HepG2 (cell line): ENCODE measurements at regions not wholly inside any gene's neighbourhood (a gene's known extent, or its start where the extent isn't known, plus 50 kb on each side); places are given as distances from the start of the nearest gene placed in this dataset.

Source experiments
- ATAC-seq: fragments of 200-7000 bp; cut with Tn5 transposase; 3 replicates; pipeline ENCODE4 v1.9.1; 2020; ENCODE audit warnings: mild to moderate bottlenecking, moderate library complexity
- BruUV-seq: library from RNA; stranded (reverse); fragments of 400-500 nt; replicated peaks from 2 replicates; lab custom pipeline; 2021; lab: Mats Ljungman, UMichigan
- CTCF ChIA-PET: fragments of 300-600 bp; formaldehyde crosslinking; extraction: SDS; loops from one replicate; lab custom pipeline; 2021; ENCODE audit warnings: low total read pairs, inconsistent platforms, low intra/inter-chr PET ratio; lab: Yijun Ruan, JAX
- POLR2A ChIA-PET: fragments of 350-600 bp; sonication (Branson Sonifier 250); formaldehyde crosslinking; loops from one replicate; lab custom pipeline; 2020; ENCODE audit warnings: antibody characterized with exemption, inconsistent platforms; lab: Yijun Ruan, JAX
- DNase-seq: peaks from one replicate; pipeline ENCODE4 v3.0.0-alpha.2; 2015; ENCODE audit warnings: low spot score
- FAIRE-seq: peaks from 3 replicates; lab custom pipeline; 2011; peaks lifted over from hg19 to GRCh38; lab: Jason Lieb, UNC
- H2AFZ ChIP-seq: one replicate; pipeline ENCODE4 v1.6.1; 2011; ENCODE audit warnings: low read length, inconsistent platforms
- H3K27ac ChIP-seq: fragments of 300-600 bp; 3 replicates; pipeline ENCODE4 v1.8.0; 2011; ENCODE audit warnings: mixed run types, mild to moderate bottlenecking, mixed read lengths, low read length, inconsistent platforms; ENCODE audit not compliant: insufficient read depth; ENCODE audit errors: extremely low read length
- H3K27me3 ChIP-seq, 2 experiments: fragments of 200-600 bp in 1 of 2; 2 replicates in 1 of 2; 3 replicates in 1 of 2; pipeline versions ENCODE4 v1.6.0 to v1.8.0; 2011; ENCODE audit warnings: low read length in 2 of 2, mild to moderate bottlenecking in 2 of 2, moderate library complexity in 2 of 2, inconsistent platforms in 1 of 2; ENCODE audit not compliant: insufficient read depth in 2 of 2, control insufficient read depth in 1 of 2
- H3K36me3 ChIP-seq, 2 experiments: fragments of 200-600 bp in 1 of 2; replicated peaks in 1 of 2; 2 replicates in 1 of 2; 3 replicates in 1 of 2; pipeline versions ENCODE4 v1.5.1 to v1.8.0; 2011; ENCODE audit warnings: low read length in 2 of 2, inconsistent platforms in 1 of 2; ENCODE audit not compliant: insufficient read depth in 2 of 2, control insufficient read depth in 1 of 2
- H3K4me1 ChIP-seq: 2 replicates; pipeline ENCODE4 v1.5.1; 2012; ENCODE audit warnings: low read length, inconsistent platforms; ENCODE audit not compliant: insufficient read depth
- H3K4me2 ChIP-seq: 2 replicates; pipeline ENCODE4 v1.6.0; 2011; ENCODE audit warnings: low read depth, low read length, inconsistent platforms
- H3K4me3 ChIP-seq, 3 experiments: fragments of 200-600 bp in 1 of 3; sonication (generic), shearing (Covaris generic) in 1 of 3; replicated peaks in 1 of 3; 2 replicates each; pipeline ENCODE4 v1.5.1; 2011 to 2016; ENCODE audit warnings: low read length in 3 of 3, inconsistent platforms in 2 of 3, low read depth in 2 of 3, mild to moderate bottlenecking in 2 of 3, control low read depth in 1 of 3, mixed read lengths in 1 of 3; ENCODE audit not compliant: insufficient read depth in 1 of 3
- H3K79me2 ChIP-seq: one replicate; pipeline ENCODE4 v1.6.1; 2011; ENCODE audit warnings: low read length, inconsistent platforms; ENCODE audit not compliant: insufficient read depth
- H3K9ac ChIP-seq: 2 replicates; pipeline ENCODE4 v1.6.0; 2011; ENCODE audit warnings: mild to moderate bottlenecking, low read depth, low read length, inconsistent platforms; ENCODE audit not compliant: insufficient read depth
- H3K9me3 ChIP-seq: 2 replicates; pipeline ENCODE4 v1.5.1; 2012; ENCODE audit warnings: mild to moderate bottlenecking, low read length
- H4K20me1 ChIP-seq: 2 replicates; pipeline ENCODE4 v1.6.0; 2011; ENCODE audit warnings: inconsistent platforms, mild to moderate bottlenecking, low read length, moderate library complexity; ENCODE audit not compliant: insufficient read depth
- ATF5 ChIP-seq: sonication (generic); formaldehyde crosslinking; IDR thresholded peaks from 2 replicates; pipeline ENCODE4 v1.4.0; 2020; ENCODE audit warnings: mild to moderate bottlenecking, low read depth, missing genetic modification reagents
- ATRX ChIP-seq: sonication (generic); formaldehyde crosslinking; IDR thresholded peaks from 2 replicates; pipeline ENCODE4 v1.4.0; 2020; ENCODE audit warnings: missing genetic modification reagents, borderline replicate concordance
- GMEB1 ChIP-seq: sonication (generic); formaldehyde crosslinking; IDR thresholded peaks from 2 replicates; pipeline ENCODE4 v1.5.1; 2020; ENCODE audit warnings: missing genetic modification reagents, mild to moderate bottlenecking, borderline replicate concordance
- HIVEP1 ChIP-seq: sonication (generic); formaldehyde crosslinking; IDR thresholded peaks from 2 replicates; pipeline ENCODE4 v1.4.0; 2020; ENCODE audit warnings: mild to moderate bottlenecking, missing genetic modification reagents
- KAT7 ChIP-seq: IDR thresholded peaks from 2 replicates; pipeline ENCODE4 v1.6.1; 2018; ENCODE audit warnings: borderline replicate concordance, missing compliant biosample characterization
- KDM5B ChIP-seq: sonication (generic); formaldehyde crosslinking; IDR thresholded peaks from 2 replicates; pipeline ENCODE4 v1.4.0; 2020; ENCODE audit warnings: missing genetic modification reagents, mild to moderate bottlenecking, borderline replicate concordance
- PHF21A ChIP-seq: sonication (generic); formaldehyde crosslinking; IDR thresholded peaks from 2 replicates; pipeline ENCODE4 v1.5.0; 2020; ENCODE audit warnings: mild to moderate bottlenecking, missing genetic modification reagents
- POLR2G ChIP-seq: fragments of 200-400 bp; formaldehyde crosslinking; IDR thresholded peaks from 2 replicates; pipeline ENCODE4 v1.6.1; 2018; ENCODE audit warnings: mild to moderate bottlenecking, low read depth, low read length, moderate library complexity
- SYNCRIP ChIP-seq: fragments of 200-400 bp; formaldehyde crosslinking; IDR thresholded peaks from 2 replicates; pipeline ENCODE4 v1.6.1; 2018; ENCODE audit warnings: mild to moderate bottlenecking, low read depth, low read length; ENCODE audit not compliant: insufficient read depth
- THRA ChIP-seq: sonication (generic); formaldehyde crosslinking; IDR thresholded peaks from 2 replicates; pipeline ENCODE4 v1.4.0; 2020; ENCODE audit warnings: missing genetic modification reagents, borderline replicate concordance
- ZKSCAN5 ChIP-seq: sonication (generic); formaldehyde crosslinking; IDR thresholded peaks from 2 replicates; pipeline ENCODE4 v1.5.1; 2020; ENCODE audit warnings: mild to moderate bottlenecking, missing genetic modification reagents
- ZNF816 ChIP-seq: sonication (generic); formaldehyde crosslinking; IDR thresholded peaks from 2 replicates; pipeline ENCODE4 v1.8.0; 2022; ENCODE audit warnings: missing genetic modification reagents, mild to moderate bottlenecking, borderline replicate concordance
- WGBS: methylation state at CpG from one replicate; pipeline ENCODE4 v1.1.6; 2017; ENCODE audit warnings: low lambda C conversion rate; 5-methylcytosine and 5-hydroxymethylcytosine counted together
- in situ Hi-C: cut with HindIII; loops from 2 replicates; pipeline ENCODE4 v1.10.0; 2017; ENCODE audit warnings: low pct_unique_long_range_greater_than_20kb; ENCODE audit not compliant: extremely low pct_ligation_motif_present
- intact Hi-C: fragments of 100-400 bp; cut with micrococcal nuclease; formaldehyde crosslinking; loops from one replicate; pipeline ENCODE4 v1.10.0; 2022; ENCODE audit not compliant: unreplicated experiment

GRCh38 chr18:60445341-60445740 lies 72.8 kb upstream of the MC4R start:
- ChIA-PET POLR2A (no interaction called here), CTCF (no interaction called here)
- Histone ChIP-seq H3K36me3 (no peaks in the 10 kb centered on the region), H4K20me1 (no peaks in the 10 kb centered on the region), H3K9me3 (peaks cover 11% of the 10 kb centered on the region; the same call in 1 of the 2 replicates), H3K27ac (no peak overlapping the region), H3K27me3 (no peaks in the 10 kb centered on the region), H3K4me1 (no peaks in the 10 kb centered on the region), H2AFZ (no peak overlapping the region), H3K9ac (no peak overlapping the region), H3K4me3 (no peak overlapping the region), H3K79me2 (no peaks in the 10 kb centered on the region), H3K4me2 (no peak overlapping the region)
- DNase-seq (no peak), FAIRE-seq (no peak), ATAC-seq (no peak)
- intact Hi-C loops: no loop called here
- BruUV-seq: no TSS peak
- TF ChIP-seq THRA (no peak), KDM5B (no peak), PHF21A (CRISPR knock-in tag) (no peak), ZKSCAN5 (CRISPR knock-in tag) (no peak), SYNCRIP (no peak), KAT7 (no peak), ATRX (no peak), POLR2G (no peak)
- in situ Hi-C loops: no loop called here

GRCh38 chr18:60446821-60447220 lies 74.2 kb upstream of the MC4R start:
- Histone ChIP-seq H3K4me3 (no peak overlapping the region), H4K20me1 (no peaks in the 10 kb centered on the region), H3K9me3 (peaks cover 11% of the 10 kb centered on the region; the same call in 1 of the 2 replicates), H2AFZ (no peak overlapping the region), H3K4me1 (no peaks in the 10 kb centered on the region), H3K27me3 (no peaks in the 10 kb centered on the region), H3K4me2 (no peak overlapping the region), H3K79me2 (no peaks in the 10 kb centered on the region), H3K27ac (no peak overlapping the region), H3K9ac (no peak overlapping the region), H3K36me3 (no peaks in the 10 kb centered on the region)
- CTCF ChIA-PET: no interaction called here
- FAIRE-seq (no peak), ATAC-seq (no peak), DNase-seq (no peak)
- in situ Hi-C loops: no loop called here
- WGBS: 54% methylated on average over 3 of the region's 5 CpGs
- intact Hi-C loops: no loop called here
- no peak for TF ChIP-seq ZNF816 (CRISPR knock-in tag)
- TF ChIP-seq GMEB1 (CRISPR knock-in tag): no peak
- TF ChIP-seq HIVEP1: no peak
- no peak for TF ChIP-seq ATF5 (CRISPR knock-in tag)
- BruUV-seq: no TSS peak
- POLR2A ChIA-PET: no interaction called here
